SK-N-SH treated with all-trans-retinoic acid at 6 μM for 48 hours (cell line): ENCODE measurements at regions not wholly inside any gene's neighbourhood (a gene's known extent, or its start where the extent isn't known, plus 50 kb on each side); places are given as distances from the start of the nearest gene placed in this dataset.

Experiments used
- ATAC-seq: fragments of 200-7000 bp; cut with Tn5 transposase; 3 replicates; pipeline ENCODE4 v1.9.1; 2020; ENCODE audit warnings: mild to moderate bottlenecking, moderate library complexity
- BACH2 ChIP-seq: fragments of 250-450 bp; sonication (Bioruptor Pico); IDR thresholded peaks from 2 replicates; pipeline ENCODE4 v1.9.0; 2021; ENCODE audit warnings: mild to moderate bottlenecking, borderline replicate concordance
- CREB5 ChIP-seq: fragments of 250-450 bp; sonication (Bioruptor Pico); IDR thresholded peaks from 2 replicates; pipeline ENCODE4 v1.5.1; 2020; ENCODE audit warnings: low read depth, mild to moderate bottlenecking, moderate library complexity
- CSDC2 ChIP-seq: fragments of 250-450 bp; sonication (Bioruptor Pico); IDR thresholded peaks from 2 replicates; pipeline ENCODE4 v1.5.0; 2020; ENCODE audit warnings: mild to moderate bottlenecking, moderate library complexity
- CSRNP3 ChIP-seq: fragments of 250-450 bp; sonication (Bioruptor Pico); IDR thresholded peaks from 2 replicates; pipeline ENCODE4 v1.5.1; 2021; ENCODE audit warnings: mild to moderate bottlenecking, moderate library complexity
- ESRRG ChIP-seq: fragments of 250-450 bp; sonication (Bioruptor Pico); IDR thresholded peaks from 2 replicates; pipeline ENCODE4 v1.6.1; 2021; ENCODE audit warnings: mild to moderate bottlenecking
- GLIS3 ChIP-seq: fragments of 250-450 bp; sonication (Bioruptor Pico); IDR thresholded peaks from 2 replicates; pipeline ENCODE4 v1.5.0; 2020; ENCODE audit warnings: mild to moderate bottlenecking, moderate library complexity
- ISL1 ChIP-seq: fragments of 250-450 bp; sonication (Bioruptor Pico); IDR thresholded peaks from 2 replicates; pipeline ENCODE4 v2.1.2; 2022; ENCODE audit warnings: mild to moderate bottlenecking, moderate library complexity
- OSR1 ChIP-seq: fragments of 250-450 bp; sonication (Bioruptor Pico); IDR thresholded peaks from 2 replicates; pipeline ENCODE4 v1.8.0; 2022; ENCODE audit warnings: moderate library complexity, mild to moderate bottlenecking, inconsistent platforms
- PPARA ChIP-seq: fragments of 250-450 bp; sonication (Bioruptor Pico); IDR thresholded peaks from 2 replicates; pipeline ENCODE4 v1.5.0; 2020; ENCODE audit warnings: mild to moderate bottlenecking, borderline replicate concordance
- RARB ChIP-seq: fragments of 250-450 bp; sonication (Bioruptor Pico); IDR thresholded peaks from 2 replicates; pipeline ENCODE4 v1.8.0; 2021; ENCODE audit warnings: mild to moderate bottlenecking, moderate library complexity
- SNAI2 ChIP-seq: fragments of 250-450 bp; sonication (Bioruptor Pico); IDR thresholded peaks from 2 replicates; pipeline ENCODE4 v1.5.0; 2020; ENCODE audit warnings: mild to moderate bottlenecking, moderate library complexity
- TCF4 ChIP-seq: fragments of 250-450 bp; sonication (Bioruptor Pico); IDR thresholded peaks from 2 replicates; pipeline ENCODE4 v1.8.0; 2021; ENCODE audit warnings: mild to moderate bottlenecking, moderate library complexity, borderline replicate concordance
- TOX ChIP-seq: fragments of 250-450 bp; sonication (Bioruptor Pico); IDR thresholded peaks from 2 replicates; pipeline ENCODE4 v1.8.0; 2021; ENCODE audit warnings: mild to moderate bottlenecking, moderate library complexity, borderline replicate concordance
- TSHZ2 ChIP-seq: fragments of 250-450 bp; sonication (Bioruptor Pico); IDR thresholded peaks from 2 replicates; pipeline ENCODE4 v1.5.0; 2020; ENCODE audit warnings: mild to moderate bottlenecking, moderate library complexity
- ZC3H10 ChIP-seq: fragments of 250-450 bp; sonication (Bioruptor Pico); IDR thresholded peaks from 2 replicates; pipeline ENCODE4 v1.5.1; 2021; ENCODE audit warnings: mild to moderate bottlenecking, moderate library complexity
- ZFP3 ChIP-seq: fragments of 250-450 bp; sonication (Bioruptor Pico); IDR thresholded peaks from 2 replicates; pipeline ENCODE4 v1.5.0; 2020; ENCODE audit warnings: mild to moderate bottlenecking, moderate library complexity
- ZFP30 ChIP-seq: fragments of 450-650 bp; formaldehyde crosslinking; IDR thresholded peaks from 2 replicates; pipeline ENCODE4 v1.5.0; 2022; ENCODE audit warnings: mild to moderate bottlenecking, moderate library complexity
- ZNF565 ChIP-seq: fragments of 450-650 bp; formaldehyde crosslinking; conservative IDR thresholded peaks from 2 replicates; pipeline ENCODE4 v1.5.0; 2020; ENCODE audit warnings: low read depth, mild to moderate bottlenecking, moderate library complexity
- ZNF70 ChIP-seq: fragments of 450-650 bp; formaldehyde crosslinking; IDR thresholded peaks from 2 replicates; pipeline ENCODE4 v1.5.0; 2020; ENCODE audit warnings: mild to moderate bottlenecking, moderate library complexity
- ZNF8 ChIP-seq: fragments of 450-650 bp; formaldehyde crosslinking; IDR thresholded peaks from 2 replicates; pipeline ENCODE4 v1.5.0; 2020; ENCODE audit warnings: mild to moderate bottlenecking, moderate library complexity
- TF ChIP-seq, protein P1 (sequence below): fragments of 250-450 bp; sonication (Bioruptor Pico); IDR thresholded peaks from 2 replicates; pipeline ENCODE4 v1.8.0; 2020; ENCODE audit warnings: mild to moderate bottlenecking, moderate library complexity, borderline replicate concordance

DNA sequence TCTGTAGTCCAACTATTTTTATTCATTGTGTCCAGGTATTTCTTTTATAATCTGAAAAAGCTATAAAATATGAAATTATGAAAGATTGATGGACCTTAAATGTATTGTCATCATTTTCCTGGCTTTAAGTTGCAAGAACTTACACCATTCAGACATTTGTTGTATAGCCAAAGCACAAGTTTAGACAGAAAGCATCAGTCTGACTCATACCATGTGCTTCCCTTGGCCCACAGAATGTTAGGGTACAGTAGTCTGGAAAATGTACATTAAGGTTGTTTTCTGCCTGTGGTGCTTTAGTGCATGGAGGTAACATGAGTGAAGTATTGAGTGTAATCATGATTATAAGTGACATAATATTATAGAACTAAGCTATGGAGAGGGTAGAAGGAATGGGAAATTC is 1002.5 kb downstream of the BCL11B start:
- ATAC-seq, result no peak
- TF ChIP-seq BACH2 (CRISPR knock-in tag), result no peak
- no peak for TF ChIP-seq TSHZ2 (CRISPR knock-in tag)
- TF ChIP-seq TOX (CRISPR knock-in tag), result no peak
- TF ChIP-seq, protein P1, sequence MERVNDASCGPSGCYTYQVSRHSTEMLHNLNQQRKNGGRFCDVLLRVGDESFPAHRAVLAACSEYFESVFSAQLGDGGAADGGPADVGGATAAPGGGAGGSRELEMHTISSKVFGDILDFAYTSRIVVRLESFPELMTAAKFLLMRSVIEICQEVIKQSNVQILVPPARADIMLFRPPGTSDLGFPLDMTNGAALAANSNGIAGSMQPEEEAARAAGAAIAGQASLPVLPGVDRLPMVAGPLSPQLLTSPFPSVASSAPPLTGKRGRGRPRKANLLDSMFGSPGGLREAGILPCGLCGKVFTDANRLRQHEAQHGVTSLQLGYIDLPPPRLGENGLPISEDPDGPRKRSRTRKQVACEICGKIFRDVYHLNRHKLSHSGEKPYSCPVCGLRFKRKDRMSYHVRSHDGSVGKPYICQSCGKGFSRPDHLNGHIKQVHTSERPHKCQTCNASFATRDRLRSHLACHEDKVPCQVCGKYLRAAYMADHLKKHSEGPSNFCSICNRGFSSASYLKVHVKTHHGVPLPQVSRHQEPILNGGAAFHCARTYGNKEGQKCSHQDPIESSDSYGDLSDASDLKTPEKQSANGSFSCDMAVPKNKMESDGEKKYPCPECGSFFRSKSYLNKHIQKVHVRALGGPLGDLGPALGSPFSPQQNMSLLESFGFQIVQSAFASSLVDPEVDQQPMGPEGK (CRISPR knock-in tag), result no peak
- no peak for TF ChIP-seq ESRRG
- TF ChIP-seq OSR1 (CRISPR knock-in tag), result no peak
- no peak for TF ChIP-seq CSDC2
- TF ChIP-seq ZNF70 (CRISPR knock-in tag), result no peak
- TF ChIP-seq CREB5 (CRISPR knock-in tag), result no peak
- no peak for TF ChIP-seq ZC3H10 (CRISPR knock-in tag)
- TF ChIP-seq TCF4, result no peak
- TF ChIP-seq GLIS3, result no peak
- TF ChIP-seq ZNF8 (CRISPR knock-in tag), result no peak
- no peak for TF ChIP-seq ZFP3
- TF ChIP-seq ISL1 (CRISPR knock-in tag), result no peak

DNA sequence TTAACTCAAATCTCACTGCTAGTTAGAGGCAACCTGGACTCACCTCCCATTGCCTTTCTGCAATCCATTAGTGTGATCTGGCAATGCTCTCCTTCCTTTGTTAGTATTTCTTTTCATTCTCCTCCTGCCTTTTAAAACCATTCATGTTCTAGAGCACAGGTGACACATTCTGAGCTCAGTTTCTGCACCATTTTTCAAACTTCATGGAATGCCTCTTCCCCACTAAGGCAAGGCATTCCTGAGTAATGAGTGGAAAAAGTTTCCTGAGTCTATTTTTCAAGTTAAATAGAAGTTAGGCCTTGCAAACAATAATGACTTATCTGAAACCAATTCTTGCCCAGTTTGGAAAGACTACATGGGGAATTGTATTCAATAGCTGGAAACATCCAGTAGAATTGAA is 1001.8 kb downstream of the BCL11B start:
- TF ChIP-seq ZC3H10 (CRISPR knock-in tag) (no peak), ESRRG (no peak), BACH2 (CRISPR knock-in tag) (no peak), RARB (no peak), CSRNP3 (CRISPR knock-in tag) (no peak), ZNF565 (CRISPR knock-in tag) (no peak), PPARA (no peak), ZFP3 (no peak), TSHZ2 (CRISPR knock-in tag) (no peak), SNAI2 (CRISPR knock-in tag) (no peak), ZFP30 (CRISPR knock-in tag) (no peak), CREB5 (CRISPR knock-in tag) (no peak)
- TF ChIP-seq, protein P1 (CRISPR knock-in tag), result no peak
- no peak for ATAC-seq
